ENCODE measurements at regions not wholly inside any gene's neighbourhood (a gene's known extent, or its start where the extent isn't known, plus 50 kb on each side); places are given as distances from the start of the nearest gene placed in this dataset.

GRCh38 chr7:32243687-32244290 lies 173.6 kb upstream of the PDE1C start:
- Histone ChIP-seq H3K36me3 (ENCODE audit: insufficient read depth, low read depth, low read length) (no peaks in the 10 kb centered on the region), H3K9me3 (ENCODE audit: insufficient read depth, low read depth, low read length) (no peaks in the 10 kb centered on the region), H3K4me3 (ENCODE audit: low read length) (no peak overlapping the region), H3K4me1 (ENCODE audit: insufficient read depth, low read length) (no peaks in the 10 kb centered on the region), H3K9ac (ENCODE audit: low read depth, low read length) (no peak overlapping the region), H3K27ac (ENCODE audit: low read length) (no peak overlapping the region), H3K27me3 (ENCODE audit: insufficient read depth, low read length) (no peaks in the 10 kb centered on the region)

DNA sequence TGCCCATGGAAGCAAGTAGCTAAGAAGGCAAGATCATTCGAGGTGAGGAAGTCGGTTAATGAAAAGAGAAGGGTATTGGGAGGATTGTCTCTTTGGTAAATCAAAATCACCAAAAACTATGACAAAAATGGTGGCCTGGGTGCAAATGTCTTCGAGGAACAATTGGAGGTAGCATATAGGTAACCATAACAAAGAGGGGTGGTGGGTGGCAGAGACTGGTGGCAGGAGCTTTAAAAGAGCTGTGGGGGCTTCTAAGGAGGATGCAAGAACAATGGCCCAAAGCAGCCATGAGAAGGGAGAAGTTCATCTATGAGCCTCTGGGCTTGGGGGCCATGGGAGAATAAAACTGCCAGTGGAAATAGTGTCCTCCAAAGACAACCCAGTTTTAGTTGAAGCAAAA lies 172.2 kb upstream of the PDE1C start:
- Histone ChIP-seq H3K36me3 (ENCODE audit: insufficient read depth, low read depth, low read length) (no peaks in the 10 kb centered on the region), H3K9ac (ENCODE audit: low read depth, low read length) (no peak overlapping the region), H3K27me3 (ENCODE audit: insufficient read depth, low read length) (no peaks in the 10 kb centered on the region), H3K9me3 (ENCODE audit: insufficient read depth, low read depth, low read length) (no peaks in the 10 kb centered on the region), H3K27ac (ENCODE audit: low read length) (no peak overlapping the region), H3K4me1 (ENCODE audit: insufficient read depth, low read length) (no peaks in the 10 kb centered on the region), H3K4me3 (ENCODE audit: low read length) (no peak overlapping the region)

- Histone ChIP-seq H3K4me1 (ENCODE audit: insufficient read depth, low read length) (no peaks in the 10 kb centered on the region), H3K9me3 (ENCODE audit: insufficient read depth, low read depth, low read length) (no peaks in the 10 kb centered on the region), H3K4me3 (ENCODE audit: low read length) (no peak overlapping the region)
Measured at GRCh38 chr7:32241636-32242035, 171.4 kb upstream of the PDE1C start.

DNA sequence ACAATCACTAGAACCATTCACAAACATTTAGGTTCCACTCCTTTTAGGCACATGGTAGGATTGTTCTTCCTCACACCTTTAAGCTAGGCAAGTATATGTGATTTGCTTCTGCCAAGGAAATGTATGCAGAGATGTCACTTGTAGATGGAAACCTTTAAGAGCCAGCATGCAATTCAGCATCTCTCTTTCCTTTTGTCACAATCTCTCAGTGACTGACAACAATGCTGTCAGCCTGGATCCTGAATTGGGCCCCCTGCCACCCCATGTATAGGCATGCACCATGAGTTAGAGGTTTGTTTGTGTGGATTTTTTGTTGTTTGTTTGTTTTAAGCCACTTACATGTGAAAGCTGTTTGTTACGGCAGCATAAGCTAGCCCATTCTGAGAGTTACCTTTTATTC lies 169.6 kb upstream of the PDE1C start:
- Histone ChIP-seq H3K27me3 (ENCODE audit: insufficient read depth, low read length) (no peaks in the 10 kb centered on the region), H3K4me1 (ENCODE audit: insufficient read depth, low read length) (no peaks in the 10 kb centered on the region), H3K36me3 (ENCODE audit: insufficient read depth, low read depth, low read length) (no peaks in the 10 kb centered on the region), H3K27ac (ENCODE audit: low read length) (no peak overlapping the region), H3K9ac (ENCODE audit: low read depth, low read length) (no peak overlapping the region), H3K9me3 (ENCODE audit: insufficient read depth, low read depth, low read length) (peaks cover 5% of the 10 kb centered on the region), H3K4me3 (ENCODE audit: low read length) (no peak overlapping the region)

More at GRCh38 chr7:32241636-32242035, 171.4 kb upstream of the PDE1C start:
- no peak overlapping the region for H3K27ac ChIP-seq (ENCODE audit: low read length)
- H3K27me3 ChIP-seq (ENCODE audit: insufficient read depth, low read length), result no peaks in the 10 kb centered on the region
- no peak overlapping the region for H3K9ac ChIP-seq (ENCODE audit: low read depth, low read length)
- no peaks in the 10 kb centered on the region for H3K36me3 ChIP-seq (ENCODE audit: insufficient read depth, low read depth, low read length)

DNA sequence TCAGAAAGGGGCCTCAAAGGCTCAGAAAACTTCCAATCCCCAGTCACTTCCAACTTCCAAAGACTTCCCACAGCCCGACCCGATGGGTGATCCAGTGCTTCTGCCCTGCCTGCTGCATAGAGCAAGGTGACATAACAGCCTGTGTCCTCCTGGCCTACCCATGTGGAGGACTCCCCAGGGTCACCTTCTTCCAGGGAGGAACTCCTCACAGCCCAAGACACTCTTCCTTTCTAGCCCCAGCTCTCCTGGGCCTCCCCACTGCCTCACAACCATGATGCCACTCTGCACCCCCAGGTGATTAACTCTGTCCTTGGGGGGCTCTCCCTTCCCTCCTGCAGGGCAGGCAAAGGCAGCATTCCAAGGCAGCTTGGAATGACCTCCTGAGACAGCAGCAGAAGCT lies 158.4 kb upstream of the PDE1C start:
- no peaks in the 10 kb centered on the region for H3K36me3 ChIP-seq (ENCODE audit: insufficient read depth, low read depth, low read length)
- no peaks in the 10 kb centered on the region for H3K27me3 ChIP-seq (ENCODE audit: insufficient read depth, low read length)
- no peaks in the 10 kb centered on the region for H3K4me1 ChIP-seq (ENCODE audit: insufficient read depth, low read length)
- no peak overlapping the region for H3K4me3 ChIP-seq (ENCODE audit: low read length)
- no peak overlapping the region for H3K27ac ChIP-seq (ENCODE audit: low read length)
- H3K9ac ChIP-seq (ENCODE audit: low read depth, low read length), result no peak overlapping the region
- H3K9me3 ChIP-seq (ENCODE audit: insufficient read depth, low read depth, low read length), result no peaks in the 10 kb centered on the region

DNA sequence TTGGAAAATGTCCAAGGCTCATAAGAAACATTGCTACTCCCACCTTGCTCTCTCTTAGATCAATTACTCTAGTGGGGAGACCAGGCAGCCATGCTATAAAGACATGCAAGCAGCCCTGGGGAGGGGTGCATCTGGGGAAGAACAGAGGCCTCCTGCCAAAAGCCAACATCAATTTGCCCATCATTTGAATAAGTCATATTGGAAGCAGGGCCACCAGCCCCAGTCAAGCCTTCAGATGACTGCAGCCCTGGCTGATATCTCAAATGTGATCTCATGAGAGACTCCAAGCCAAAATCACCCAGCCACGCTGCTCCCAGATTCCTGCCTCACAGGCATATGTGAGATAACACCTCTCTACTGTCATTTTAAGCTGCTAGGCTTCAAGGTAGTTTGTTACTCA lies 157.5 kb upstream of the PDE1C start:
- no peak overlapping the region for H3K9ac ChIP-seq (ENCODE audit: low read depth, low read length)
- no peak overlapping the region for H3K4me3 ChIP-seq (ENCODE audit: low read length)
- H3K36me3 ChIP-seq (ENCODE audit: insufficient read depth, low read depth, low read length), result no peaks in the 10 kb centered on the region
- no peaks in the 10 kb centered on the region for H3K27me3 ChIP-seq (ENCODE audit: insufficient read depth, low read length)
- H3K27ac ChIP-seq (ENCODE audit: low read length), result no peak overlapping the region
- H3K4me1 ChIP-seq (ENCODE audit: insufficient read depth, low read length), result no peaks in the 10 kb centered on the region
- no peaks in the 10 kb centered on the region for H3K9me3 ChIP-seq (ENCODE audit: insufficient read depth, low read depth, low read length)

- H3K36me3 ChIP-seq (ENCODE audit: insufficient read depth, low read depth, low read length), result no peaks in the 10 kb centered on the region
- no peaks in the 10 kb centered on the region for H3K9me3 ChIP-seq (ENCODE audit: insufficient read depth, low read depth, low read length)
- no peak overlapping the region for H3K9ac ChIP-seq (ENCODE audit: low read depth, low read length)
- H3K27me3 ChIP-seq (ENCODE audit: insufficient read depth, low read length), result no peaks in the 10 kb centered on the region
- no peak overlapping the region for H3K4me3 ChIP-seq (ENCODE audit: low read length)
- no peaks in the 10 kb centered on the region for H3K4me1 ChIP-seq (ENCODE audit: insufficient read depth, low read length)
- H3K27ac ChIP-seq (ENCODE audit: low read length), result no peak overlapping the region
Measured at GRCh38 chr7:32224276-32224675, 154.1 kb upstream of the PDE1C start.

DNA sequence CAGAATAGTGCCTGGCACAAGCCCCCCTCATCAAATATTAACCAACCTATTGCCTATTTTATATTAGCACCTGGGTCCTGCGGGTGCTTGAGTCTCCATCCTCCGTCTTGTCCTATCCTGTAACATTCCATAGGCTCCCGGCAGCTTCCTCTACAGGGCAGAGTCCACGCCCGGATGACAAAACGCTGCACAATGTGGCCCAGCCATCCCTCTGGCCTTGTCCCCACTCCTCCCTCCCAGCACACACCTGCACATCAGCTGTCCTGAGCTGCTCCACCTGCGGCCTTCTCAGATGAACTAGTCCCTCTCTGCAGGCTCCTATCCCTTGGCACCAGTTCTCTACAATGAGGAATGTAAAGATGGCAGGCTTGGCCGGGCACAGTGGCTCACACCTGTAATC lies 153.5 kb upstream of the PDE1C start:
- Histone ChIP-seq H3K27ac (ENCODE audit: low read length) (no peak overlapping the region), H3K27me3 (ENCODE audit: insufficient read depth, low read length) (no peaks in the 10 kb centered on the region), H3K4me3 (ENCODE audit: low read length) (no peak overlapping the region), H3K9me3 (ENCODE audit: insufficient read depth, low read depth, low read length) (no peaks in the 10 kb centered on the region), H3K4me1 (ENCODE audit: insufficient read depth, low read length) (no peaks in the 10 kb centered on the region), H3K36me3 (ENCODE audit: insufficient read depth, low read depth, low read length) (no peaks in the 10 kb centered on the region), H3K9ac (ENCODE audit: low read depth, low read length) (no peak overlapping the region)

- no peak overlapping the region for H3K9ac ChIP-seq (ENCODE audit: low read depth, low read length)
Measured at GRCh38 chr7:32223071-32223650, 153.0 kb upstream of the PDE1C start.

DNA sequence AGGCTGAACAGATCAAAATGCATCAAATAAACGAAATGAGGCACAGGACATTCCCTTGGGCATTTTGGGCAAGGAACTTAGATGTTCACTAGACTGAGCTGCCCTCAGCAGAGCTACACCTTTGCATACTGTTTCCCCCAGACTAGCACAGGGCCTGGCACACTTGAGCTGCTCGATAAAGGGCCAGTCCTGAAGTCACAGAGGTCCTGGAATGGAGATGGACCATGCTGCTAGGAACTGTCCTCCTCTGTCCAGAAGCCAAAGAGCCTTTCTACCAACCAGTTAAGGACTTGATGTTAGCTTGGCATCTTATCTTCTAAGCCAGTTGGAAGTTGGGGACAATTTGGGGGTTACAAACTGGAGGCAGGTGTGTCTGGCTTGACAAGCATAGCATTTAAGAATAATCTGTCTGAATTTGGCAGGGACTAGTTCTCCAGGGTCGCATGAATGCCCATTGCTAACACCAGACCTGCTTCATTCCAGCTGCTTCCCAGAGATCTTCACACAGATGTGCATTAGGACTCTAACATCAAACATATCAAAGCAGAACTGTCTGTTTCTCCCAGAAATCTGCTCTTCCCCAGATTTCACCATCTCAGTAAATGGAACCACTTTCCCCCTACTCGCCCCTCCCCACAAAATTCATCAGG lies 152.2 kb upstream of the PDE1C start:
- no peaks in the 10 kb centered on the region for H3K9me3 ChIP-seq (ENCODE audit: insufficient read depth, low read depth, low read length)
- no peak overlapping the region for H3K4me3 ChIP-seq (ENCODE audit: low read length)
- no peaks in the 10 kb centered on the region for H3K27me3 ChIP-seq (ENCODE audit: insufficient read depth, low read length)
- H3K4me1 ChIP-seq (ENCODE audit: insufficient read depth, low read length), result no peaks in the 10 kb centered on the region
- no peaks in the 10 kb centered on the region for H3K36me3 ChIP-seq (ENCODE audit: insufficient read depth, low read depth, low read length)
- no peak overlapping the region for H3K9ac ChIP-seq (ENCODE audit: low read depth, low read length)
- H3K27ac ChIP-seq (ENCODE audit: low read length), result no peak overlapping the region

More at GRCh38 chr7:32223071-32223650, 153.0 kb upstream of the PDE1C start:
- no peaks in the 10 kb centered on the region for H3K36me3 ChIP-seq (ENCODE audit: insufficient read depth, low read depth, low read length)
- H3K9me3 ChIP-seq (ENCODE audit: insufficient read depth, low read depth, low read length), result no peaks in the 10 kb centered on the region
- no peak overlapping the region for H3K4me3 ChIP-seq (ENCODE audit: low read length)
- no peaks in the 10 kb centered on the region for H3K4me1 ChIP-seq (ENCODE audit: insufficient read depth, low read length)
- no peaks in the 10 kb centered on the region for H3K27me3 ChIP-seq (ENCODE audit: insufficient read depth, low read length)
- no peak overlapping the region for H3K27ac ChIP-seq (ENCODE audit: low read length)

GRCh38 chr7:32221736-32222135 lies 151.5 kb upstream of the PDE1C start:
- no peaks in the 10 kb centered on the region for H3K9me3 ChIP-seq (ENCODE audit: insufficient read depth, low read depth, low read length)
- no peaks in the 10 kb centered on the region for H3K36me3 ChIP-seq (ENCODE audit: insufficient read depth, low read depth, low read length)
- no peaks in the 10 kb centered on the region for H3K4me1 ChIP-seq (ENCODE audit: insufficient read depth, low read length)
- H3K27ac ChIP-seq (ENCODE audit: low read length), result no peak overlapping the region
- H3K4me3 ChIP-seq (ENCODE audit: low read length), result no peak overlapping the region
- H3K27me3 ChIP-seq (ENCODE audit: insufficient read depth, low read length), result no peaks in the 10 kb centered on the region
- no peak overlapping the region for H3K9ac ChIP-seq (ENCODE audit: low read depth, low read length)

- Histone ChIP-seq H3K9ac (ENCODE audit: low read depth, low read length) (no peak overlapping the region), H3K4me3 (ENCODE audit: low read length) (no peak overlapping the region), H3K36me3 (ENCODE audit: insufficient read depth, low read depth, low read length) (no peaks in the 10 kb centered on the region), H3K27me3 (ENCODE audit: insufficient read depth, low read length) (no peaks in the 10 kb centered on the region), H3K4me1 (ENCODE audit: insufficient read depth, low read length) (no peaks in the 10 kb centered on the region), H3K9me3 (ENCODE audit: insufficient read depth, low read depth, low read length) (no peaks in the 10 kb centered on the region), H3K27ac (ENCODE audit: low read length) (no peak overlapping the region)
Measured at GRCh38 chr7:32221056-32221455, 150.8 kb upstream of the PDE1C start.

All from iPS-20b (cell line).